Immature natural killer cell (primary cell): ENCODE measurements at regions not wholly inside any gene's neighbourhood (a gene's known extent, or its start where the extent isn't known, plus 50 kb on each side); places are given as distances from the start of the nearest gene placed in this dataset.
"Not testable (repeated sequence)": the region's sequence is repeated elsewhere in the genome, so short reads cannot be mapped to it uniquely, and the experiment has no call there.

Experiments used
- DNase-seq, 3 donors: peaks; one replicate each; pipeline ENCODE4 v3.0.0; 2022; ENCODE audit warnings: mixed read lengths in 1 of 3
- H3K27ac Mint-ChIP-seq, 6 donors: one replicate each; pipeline ENCODE4 v1.8.0; 2020; ENCODE audit warnings: mixed read lengths in 6 of 6, mild to moderate bottlenecking in 5 of 6, inconsistent platforms in 4 of 6, moderate library complexity in 3 of 6
- H3K27me3 Mint-ChIP-seq, 3 donors: one replicate each; pipeline ENCODE4 v1.8.0; 2020 to 2021; ENCODE audit warnings: low read depth in 3 of 3, mild to moderate bottlenecking in 3 of 3, mixed read lengths in 3 of 3, moderate library complexity in 3 of 3, inconsistent platforms in 1 of 3
- H3K36me3 Mint-ChIP-seq, 3 donors: one replicate each; pipeline ENCODE4 v1.8.0; 2020; ENCODE audit warnings: mixed read lengths in 3 of 3, inconsistent platforms in 2 of 3, mild to moderate bottlenecking in 2 of 3
- H3K4me1 Mint-ChIP-seq, 2 donors: one replicate each; pipeline ENCODE4 v1.8.0; 2020; ENCODE audit warnings: inconsistent platforms in 2 of 2, mild to moderate bottlenecking in 2 of 2, mixed read lengths in 2 of 2, moderate library complexity in 1 of 2
- H3K4me3 Mint-ChIP-seq, 5 donors: one replicate each; pipeline ENCODE4 v1.8.0; 2020; ENCODE audit warnings: mild to moderate bottlenecking in 5 of 5, mixed read lengths in 5 of 5, inconsistent platforms in 3 of 5, moderate library complexity in 3 of 5
- H3K9me3 Mint-ChIP-seq, 6 donors: one replicate each; pipeline ENCODE4 v1.8.0; 2020; ENCODE audit warnings: mild to moderate bottlenecking in 6 of 6, mixed read lengths in 6 of 6, inconsistent platforms in 4 of 6, moderate library complexity in 3 of 6

DNA sequence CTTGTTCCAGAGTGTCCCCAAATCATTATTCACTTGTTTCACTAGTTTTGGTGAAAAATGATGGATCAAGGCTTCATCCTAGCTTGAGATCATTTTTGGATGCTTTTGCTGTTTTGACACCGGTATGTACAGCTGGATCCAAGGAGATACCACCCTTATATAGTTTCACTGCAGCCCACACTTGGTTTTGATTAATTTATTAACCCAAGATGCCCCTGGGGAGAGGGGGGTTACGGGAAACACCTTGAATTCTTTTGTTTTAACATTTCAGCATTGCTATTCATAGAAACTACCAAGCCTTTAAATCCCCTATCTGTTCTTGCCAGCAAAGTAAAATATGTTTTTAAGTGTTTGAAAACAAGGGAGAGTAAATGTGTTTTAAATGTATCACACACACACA lies 457.7 kb upstream of the RUNX1 start:
- Mint-ChIP-seq H3K36me3 (no peaks in the 10 kb centered on the region), H3K4me3 (no peak overlapping the region), H3K27me3 (peaks cover 2 to 21% (median 6%) of the 10 kb centered on the region in 3 donors), H3K9me3 (peaks cover 0 to 3% (median 0%) of the 10 kb centered on the region in 6 donors), H3K4me1 (peaks cover 3 to 10% of the 10 kb centered on the region in 2 donors), H3K27ac (no peak overlapping the region)
- no peak for DNase-seq

DNA sequence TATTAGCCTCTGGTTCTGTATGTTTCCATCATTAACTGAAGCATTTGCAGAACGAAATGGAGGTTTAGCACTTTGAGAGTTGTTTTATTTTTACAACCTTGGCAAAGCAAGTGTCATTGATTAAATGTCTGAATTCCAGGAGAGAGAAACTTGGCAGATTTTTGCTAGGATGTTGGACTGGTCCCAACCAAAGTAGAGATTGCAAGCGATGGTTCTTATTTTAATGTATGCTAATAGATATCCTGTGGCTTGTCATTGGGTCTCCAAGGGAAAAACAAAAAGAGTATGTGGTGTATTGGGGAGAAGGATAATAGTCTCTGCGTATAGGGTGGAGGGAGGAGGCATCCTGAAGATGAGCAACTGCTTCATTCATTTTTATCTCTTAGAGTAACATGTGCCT lies 457.2 kb upstream of the RUNX1 start:
- Mint-ChIP-seq H3K4me1 (peaks cover 3 to 10% of the 10 kb centered on the region in 2 donors), H3K27ac (no peak overlapping the region)

DNA sequence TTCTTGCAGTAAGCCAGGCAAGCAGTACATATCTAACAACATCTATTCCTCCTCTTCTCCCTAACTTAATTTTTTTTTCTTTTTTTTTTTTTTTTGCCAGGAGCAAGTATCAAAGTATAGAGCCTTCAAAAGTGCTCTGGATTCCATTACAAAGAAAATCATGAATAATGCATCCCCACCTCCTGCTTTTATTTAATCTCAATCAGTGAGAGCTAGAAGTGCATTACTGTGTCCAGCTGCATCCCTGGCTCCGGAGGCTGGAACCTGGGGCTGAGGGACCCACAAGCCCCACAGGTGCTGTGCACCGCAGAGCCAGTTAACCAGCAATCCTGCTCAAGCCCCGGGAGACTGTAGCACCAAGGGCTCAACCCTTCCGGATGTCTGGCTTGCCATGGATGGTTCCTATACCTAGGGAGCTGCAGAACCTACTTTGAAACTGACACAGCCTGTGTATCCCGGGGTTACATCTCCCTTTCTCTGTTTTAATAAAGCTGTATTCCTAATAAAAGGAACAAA lies 455.9 kb upstream of the RUNX1 start:
- DNase-seq, result no peak
- no peaks in the 10 kb centered on the region for H3K36me3 Mint-ChIP-seq
- no peak overlapping the region for H3K27ac Mint-ChIP-seq
- H3K4me3 Mint-ChIP-seq, result no peak overlapping the region
- H3K9me3 Mint-ChIP-seq, result peaks cover 0 to 5% (median 0%) of the 10 kb centered on the region in 6 donors
- peaks cover 3 to 18% (median 10%) of the 10 kb centered on the region in 3 donors for H3K27me3 Mint-ChIP-seq
- peaks cover 3 to 10% of the 10 kb centered on the region in 2 donors for H3K4me1 Mint-ChIP-seq

More for the DNA sequence above, 457.2 kb upstream of the RUNX1 start:
- peaks cover 3 to 20% (median 7%) of the 10 kb centered on the region in 3 donors for H3K27me3 Mint-ChIP-seq
- peaks cover 0 to 3% (median 0%) of the 10 kb centered on the region in 6 donors for H3K9me3 Mint-ChIP-seq
- H3K4me3 Mint-ChIP-seq, result no peak overlapping the region
- DNase-seq, result no peak
- no peaks in the 10 kb centered on the region for H3K36me3 Mint-ChIP-seq

DNA sequence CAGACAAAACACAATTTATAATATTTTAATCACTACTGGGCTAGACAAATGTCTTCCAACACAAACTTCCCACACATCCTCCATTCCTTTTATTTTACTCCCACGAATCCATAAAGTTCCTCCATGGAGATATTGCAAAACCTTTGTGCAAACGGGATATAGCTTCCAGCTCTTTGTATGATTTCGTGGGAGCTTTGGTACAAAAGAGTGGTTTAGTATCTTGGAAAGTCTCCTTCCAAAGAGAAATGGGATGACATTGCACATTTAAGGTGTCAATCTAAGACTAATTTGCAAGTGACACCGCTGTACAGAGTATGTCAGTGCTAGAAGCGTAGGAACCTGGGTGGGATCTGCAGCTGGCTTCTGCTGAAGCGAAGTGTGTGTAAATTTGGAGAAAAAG lies 455.2 kb upstream of the RUNX1 start:
- Mint-ChIP-seq H3K9me3 (peaks cover 0 to 5% (median 0%) of the 10 kb centered on the region in 6 donors), H3K27me3 (peaks cover 3 to 18% (median 12%) of the 10 kb centered on the region in 3 donors), H3K4me1 (peaks cover 3 to 10% of the 10 kb centered on the region in 2 donors), H3K27ac (no peak overlapping the region), H3K4me3 (no peak overlapping the region), H3K36me3 (no peaks in the 10 kb centered on the region)
- no peak for DNase-seq

DNA sequence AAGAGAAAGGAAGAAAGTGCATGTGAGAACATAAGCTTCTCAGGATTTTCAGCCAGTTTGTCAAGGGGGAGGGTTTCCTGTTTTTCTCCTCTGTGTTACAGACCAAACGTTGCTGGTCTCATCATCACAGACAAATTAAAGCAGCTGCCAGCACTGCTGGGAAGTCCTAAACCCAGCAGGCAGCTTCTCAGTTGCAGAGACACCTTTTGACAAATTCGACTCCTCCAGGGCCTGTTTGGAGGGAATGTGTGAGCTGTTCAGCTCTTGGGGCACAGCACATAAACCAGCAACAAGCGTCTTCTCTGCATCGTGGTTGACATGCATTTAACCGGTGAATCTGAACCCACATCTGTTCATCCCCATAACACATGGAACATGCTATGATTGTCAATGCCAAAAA lies 454.6 kb upstream of the RUNX1 start:
- no peak overlapping the region for H3K27ac Mint-ChIP-seq
- peaks cover 0 to 5% (median 0%) of the 10 kb centered on the region in 6 donors for H3K9me3 Mint-ChIP-seq
- H3K4me1 Mint-ChIP-seq, result peaks cover 3 to 10% of the 10 kb centered on the region in 2 donors
- no peak for DNase-seq
- H3K36me3 Mint-ChIP-seq, result no peaks in the 10 kb centered on the region
- no peak overlapping the region for H3K4me3 Mint-ChIP-seq
- peaks cover 2 to 15% (median 12%) of the 10 kb centered on the region in 3 donors for H3K27me3 Mint-ChIP-seq

DNA sequence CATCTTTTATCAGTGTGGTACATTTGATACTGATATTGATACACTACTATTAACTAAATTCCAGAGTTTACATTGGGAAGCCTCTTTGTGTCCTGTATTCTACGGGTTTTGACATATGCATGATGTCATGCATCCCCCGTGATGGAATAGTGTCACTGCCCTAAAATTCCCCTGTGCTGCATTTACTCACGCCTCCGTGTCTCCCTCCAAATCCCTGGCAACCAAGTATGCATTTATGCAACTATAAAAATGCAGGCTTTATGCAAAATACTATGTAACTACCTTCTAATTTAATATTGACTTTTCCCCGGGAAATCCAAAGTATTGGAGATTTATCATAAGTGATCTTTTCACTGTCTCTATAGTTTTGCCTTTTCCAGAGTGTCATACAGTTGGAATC lies 453.7 kb upstream of the RUNX1 start:
- DNase-seq, result no peak
- Mint-ChIP-seq H3K36me3 (no peaks in the 10 kb centered on the region), H3K4me3 (no peak overlapping the region), H3K27ac (no peak overlapping the region), H3K27me3 (peaks cover 2 to 12% (median 12%) of the 10 kb centered on the region in 3 donors), H3K9me3 (peaks cover 0 to 5% (median 0%) of the 10 kb centered on the region in 6 donors), H3K4me1 (peaks cover 3 to 10% of the 10 kb centered on the region in 2 donors)

DNA sequence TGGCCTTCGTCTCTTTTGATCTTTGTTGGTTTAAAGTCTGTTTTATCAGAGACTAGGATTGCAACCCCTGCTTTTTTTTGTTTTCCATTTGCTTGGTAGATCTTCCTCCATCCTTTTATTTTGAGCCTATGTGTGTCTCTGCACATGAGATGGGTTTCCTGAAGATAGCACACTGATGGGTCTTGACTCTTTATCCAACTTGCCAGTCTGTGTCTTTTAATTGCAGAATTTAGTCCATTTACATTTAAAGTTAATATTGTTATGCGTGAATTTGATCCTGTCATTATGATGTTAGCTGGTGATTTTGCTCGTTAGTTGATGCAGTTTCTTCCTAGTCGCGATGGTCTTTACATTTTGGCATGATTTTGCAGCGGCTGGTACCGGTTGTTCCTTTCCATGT lies 448.4 kb upstream of the RUNX1 start:
- not testable (repeated sequence) for H3K9me3 Mint-ChIP-seq, H3K4me3 Mint-ChIP-seq

DNA sequence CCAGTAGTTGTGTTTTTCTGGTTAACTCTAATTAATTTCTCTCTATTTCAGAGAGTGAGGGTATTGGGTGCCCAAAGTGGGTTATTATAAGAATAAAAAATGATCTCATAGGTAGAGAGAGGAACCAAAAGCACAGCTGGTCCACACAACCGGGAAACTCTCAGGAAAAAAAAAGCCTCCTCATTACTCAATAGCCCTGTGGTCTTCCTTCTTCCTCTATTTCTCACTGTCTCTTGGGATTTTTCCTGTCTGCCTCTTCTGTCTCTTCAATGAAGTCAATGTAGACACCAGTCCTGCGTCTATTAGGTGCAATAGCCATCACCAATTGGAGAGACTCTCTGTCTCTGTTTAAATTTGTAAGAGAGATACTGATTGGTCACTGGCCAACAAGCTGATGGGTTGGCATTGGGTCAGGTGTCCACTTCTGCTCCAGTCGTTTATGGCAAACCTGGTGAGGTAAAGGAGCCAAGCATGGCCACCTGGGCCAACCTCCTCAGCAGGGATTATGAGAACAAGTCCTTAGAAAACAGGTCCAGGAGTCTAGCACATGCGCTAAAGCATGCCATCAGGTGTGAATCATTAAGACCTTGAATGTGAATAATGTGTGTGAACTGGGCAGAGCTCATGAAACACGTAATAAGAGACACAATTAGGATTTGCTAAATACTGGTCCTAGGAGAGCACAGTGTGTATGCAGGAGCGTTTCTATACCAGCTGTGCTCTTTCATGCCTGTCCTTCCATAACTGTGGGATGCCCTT lies 443.0 kb upstream of the RUNX1 start:
- H3K27ac Mint-ChIP-seq, result no peak overlapping the region
- DNase-seq, result no peak
- peaks cover 0 to 3% (median 0%) of the 10 kb centered on the region in 6 donors for H3K9me3 Mint-ChIP-seq
- H3K36me3 Mint-ChIP-seq, result no peaks in the 10 kb centered on the region
- H3K4me3 Mint-ChIP-seq, result no peak overlapping the region
- H3K27me3 Mint-ChIP-seq, result peaks cover 0 to 12% (median 0%) of the 10 kb centered on the region in 3 donors
- no peaks in the 10 kb centered on the region for H3K4me1 Mint-ChIP-seq

More for the DNA sequence above, 448.4 kb upstream of the RUNX1 start:
- H3K36me3 Mint-ChIP-seq, DNase-seq, H3K27me3 Mint-ChIP-seq, H3K27ac Mint-ChIP-seq, H3K4me1 Mint-ChIP-seq: not testable (repeated sequence)

DNA sequence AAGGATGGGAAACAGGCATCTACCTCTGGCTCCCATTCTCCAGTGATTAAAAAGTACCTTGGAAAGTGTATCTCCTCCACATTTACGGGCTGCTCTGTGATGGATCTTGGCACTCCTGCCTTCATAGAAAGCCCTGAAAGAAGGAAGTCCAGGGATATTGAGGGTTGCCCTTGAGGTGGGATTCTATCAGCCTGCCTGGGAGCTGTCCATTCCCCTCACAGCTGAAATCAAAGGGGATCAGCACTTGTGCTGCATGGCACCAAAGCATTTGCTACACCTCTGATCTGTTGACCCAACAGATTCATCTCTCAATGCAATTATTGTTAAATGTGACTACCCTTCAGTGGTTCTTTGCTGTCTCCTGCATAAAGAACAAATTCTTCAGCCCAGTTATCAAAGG lies 442.0 kb upstream of the RUNX1 start:
- no peaks in the 10 kb centered on the region for H3K4me1 Mint-ChIP-seq
- H3K9me3 Mint-ChIP-seq, result peaks cover 0 to 3% (median 0%) of the 10 kb centered on the region in 6 donors
- no peak for DNase-seq
- H3K27me3 Mint-ChIP-seq, result peaks cover 0 to 12% (median 0%) of the 10 kb centered on the region in 3 donors
- H3K4me3 Mint-ChIP-seq, result no peak overlapping the region
- H3K36me3 Mint-ChIP-seq, result no peaks in the 10 kb centered on the region
- no peak overlapping the region for H3K27ac Mint-ChIP-seq

DNA sequence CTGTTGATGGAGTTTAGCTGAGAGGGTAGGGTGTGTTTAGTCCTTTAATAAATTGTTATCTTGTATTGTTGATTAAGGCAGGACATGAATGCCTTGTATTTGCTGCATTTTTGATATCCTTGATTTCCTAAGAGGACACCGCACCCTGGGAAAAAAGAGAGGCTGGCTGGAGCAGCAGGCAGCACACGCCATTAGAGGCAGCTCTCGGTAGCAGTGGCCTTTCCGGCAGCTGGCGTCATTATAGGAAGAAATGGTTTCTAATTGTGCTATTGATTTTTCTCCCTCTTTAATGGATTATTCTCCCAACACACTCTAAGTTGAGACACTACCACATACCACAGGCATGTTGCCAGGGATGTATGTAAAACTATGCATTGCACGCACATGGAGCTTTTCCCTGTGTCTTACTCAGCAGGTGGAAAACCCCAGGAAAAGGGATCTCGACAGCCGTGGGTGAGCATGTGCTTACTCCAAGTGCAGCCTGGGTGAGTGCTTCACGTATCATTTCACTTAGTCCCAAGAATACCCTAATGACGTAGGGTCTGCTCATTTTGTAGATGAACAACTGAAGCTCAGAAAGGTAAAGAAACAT lies 440.4 kb upstream of the RUNX1 start:
- Mint-ChIP-seq H3K27ac (no peak overlapping the region), H3K4me1 (no peaks in the 10 kb centered on the region), H3K27me3 (peaks cover 0 to 14% (median 0%) of the 10 kb centered on the region in 3 donors), H3K9me3 (peaks cover 0 to 3% (median 0%) of the 10 kb centered on the region in 6 donors), H3K4me3 (no peak overlapping the region), H3K36me3 (no peaks in the 10 kb centered on the region)
- DNase-seq, result no peak

DNA sequence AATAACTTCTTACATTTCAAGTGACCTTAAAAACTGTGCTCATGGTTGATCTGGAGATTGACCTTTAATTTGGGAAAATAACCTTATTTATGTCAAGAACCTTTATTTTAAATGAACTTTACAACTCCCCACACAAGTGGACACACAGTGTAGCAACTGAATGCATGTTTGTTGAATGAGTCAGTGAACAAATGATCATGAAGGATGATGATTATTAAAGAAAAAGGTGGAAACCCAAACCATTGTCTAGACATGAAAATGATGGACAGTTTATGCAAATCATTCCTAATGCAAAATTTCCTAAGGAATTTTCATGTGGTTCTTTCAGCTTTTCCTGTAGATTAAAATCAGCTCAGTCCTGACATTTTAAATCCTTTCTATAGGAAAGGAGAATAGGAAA lies 439.8 kb upstream of the RUNX1 start:
- H3K4me1 Mint-ChIP-seq, result no peaks in the 10 kb centered on the region
- peaks cover 1 to 14% (median 3%) of the 10 kb centered on the region in 3 donors for H3K27me3 Mint-ChIP-seq
- peaks cover 0 to 3% (median 0%) of the 10 kb centered on the region in 6 donors for H3K9me3 Mint-ChIP-seq
- no peaks in the 10 kb centered on the region for H3K36me3 Mint-ChIP-seq
- no peak overlapping the region for H3K4me3 Mint-ChIP-seq
- H3K27ac Mint-ChIP-seq, result no peak overlapping the region
- no peak for DNase-seq

DNA sequence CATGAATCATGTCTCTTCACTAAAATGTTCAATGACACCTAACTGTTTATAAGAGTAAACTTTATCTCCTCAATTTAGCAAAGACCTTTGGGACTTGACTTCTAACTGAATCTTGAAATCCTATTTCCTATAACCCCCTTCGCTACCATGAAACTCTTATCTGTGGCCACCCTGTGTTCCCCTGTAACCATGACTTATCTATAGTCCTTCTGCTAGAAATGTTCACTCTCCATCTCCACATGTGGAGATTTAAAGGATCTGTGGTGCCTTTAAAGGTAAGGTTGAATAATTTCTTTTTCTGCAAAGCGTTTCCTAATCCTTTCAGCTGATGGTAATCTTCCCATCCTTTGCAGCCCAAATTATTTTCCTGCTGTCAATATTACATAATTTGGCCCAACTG lies 436.3 kb upstream of the RUNX1 start:
- Mint-ChIP-seq H3K36me3 (no peaks in the 10 kb centered on the region), H3K4me3 (no peak overlapping the region), H3K27me3 (peaks cover 2 to 14% (median 4%) of the 10 kb centered on the region in 3 donors), H3K4me1 (no peaks in the 10 kb centered on the region), H3K9me3 (no peaks in the 10 kb centered on the region), H3K27ac (no peak overlapping the region)
- DNase-seq, result no peak

DNA sequence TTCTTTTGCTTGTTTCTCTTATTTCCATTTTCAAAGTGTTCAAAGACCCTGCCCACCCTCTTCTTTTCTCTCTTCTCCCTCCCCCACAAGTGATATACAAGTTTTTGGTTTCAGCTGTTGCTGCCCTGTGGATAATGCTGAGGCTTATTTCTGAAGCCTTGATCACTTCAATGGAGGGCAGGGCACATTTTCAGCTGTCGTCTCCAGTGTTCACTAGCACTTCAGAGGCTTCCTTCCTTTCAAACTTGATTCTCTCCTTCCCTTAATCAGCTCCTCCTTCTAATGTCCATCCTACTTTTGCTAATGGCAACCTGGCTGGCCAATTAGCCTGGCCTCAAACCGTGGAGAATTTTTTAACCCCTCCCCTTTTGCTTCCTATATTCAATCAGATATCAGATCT lies 435.7 kb upstream of the RUNX1 start:
- Mint-ChIP-seq H3K27ac (no peak overlapping the region), H3K9me3 (peaks cover 0 to 4% (median 0%) of the 10 kb centered on the region in 6 donors), H3K4me1 (no peaks in the 10 kb centered on the region), H3K4me3 (no peak overlapping the region), H3K27me3 (peaks cover 2 to 14% (median 4%) of the 10 kb centered on the region in 3 donors), H3K36me3 (no peaks in the 10 kb centered on the region)
- no peak for DNase-seq

DNA sequence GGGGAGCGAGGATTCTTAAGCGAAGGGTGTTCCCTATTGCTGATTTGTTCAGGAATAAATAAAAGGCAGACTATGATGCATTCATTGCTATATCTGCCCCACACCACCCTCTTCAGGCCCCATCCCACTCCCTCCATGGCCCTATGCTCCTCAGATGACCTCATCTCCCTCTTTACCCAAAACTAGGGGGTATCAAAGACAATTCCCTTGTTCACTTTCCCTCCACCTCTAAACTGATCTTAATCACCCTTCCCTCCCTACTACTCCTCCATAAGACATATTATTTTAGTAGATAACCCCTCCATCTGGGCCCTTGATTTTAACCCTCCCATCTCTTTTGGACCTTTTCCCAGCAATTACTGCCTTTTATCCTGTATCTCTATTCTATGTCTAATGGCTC lies 434.9 kb upstream of the RUNX1 start:
- no peak overlapping the region for H3K27ac Mint-ChIP-seq
- H3K4me1 Mint-ChIP-seq, result peaks cover under 1 to 3% of the 10 kb centered on the region in 2 donors
- H3K27me3 Mint-ChIP-seq, result peaks cover 2 to 16% (median 6%) of the 10 kb centered on the region in 3 donors
- peaks cover 0 to 12% (median under 1%) of the 10 kb centered on the region in 6 donors for H3K9me3 Mint-ChIP-seq
- peaks cover 0 to 3% (median 0%) of the 10 kb centered on the region in 3 donors for H3K36me3 Mint-ChIP-seq
- no peak for DNase-seq
- H3K4me3 Mint-ChIP-seq, result no peak overlapping the region
